Fibroblast of skin of abdomen (primary cell): ENCODE measurements at regions not wholly inside any gene's neighbourhood (a gene's known extent, or its start where the extent isn't known, plus 50 kb on each side); places are given as distances from the start of the nearest gene placed in this dataset.
"Not testable (repeated sequence)": the region's sequence is repeated elsewhere in the genome, so short reads cannot be mapped to it uniquely, and the experiment has no call there.

Experiments used
- DNase-seq: peaks from one replicate; pipeline ENCODE4 v3.0.0-alpha.2; 2013

GRCh38 chr10:123221418-123221817, 67.2 kb downstream of the BUB3 start:
- no peak for DNase-seq

GRCh38 chr10:123222832-123223231, 68.6 kb downstream of the BUB3 start:
- no peak for DNase-seq

GRCh38 chr10:123227706-123228105, 73.5 kb downstream of the BUB3 start:
- DNase-seq, result no peak

GRCh38 chr10:123229927-123230630, 75.9 kb downstream of the BUB3 start:
- DNase-seq, result no peak

GRCh38 chr10:123232879-123233278, 78.7 kb downstream of the BUB3 start:
- DNase-seq, result not testable (repeated sequence)

- DNase-seq, result not testable (repeated sequence)
Measured at GRCh38 chr10:123235014-123235413, 80.8 kb downstream of the BUB3 start.

- no peak for DNase-seq
Measured at GRCh38 chr10:123236126-123236525, 81.9 kb downstream of the BUB3 start.

GRCh38 chr10:123240250-123240649, 86.0 kb downstream of the BUB3 start:
- no peak for DNase-seq

- no peak for DNase-seq
Measured at GRCh38 chr10:123240776-123241175, 86.6 kb downstream of the BUB3 start.

- no peak for DNase-seq
Measured at GRCh38 chr10:123241391-123242141, 87.4 kb downstream of the BUB3 start.

- no peak for DNase-seq
Measured at GRCh38 chr10:123244747-123245146, 90.5 kb downstream of the BUB3 start.

GRCh38 chr10:123245264-123245663, 91.1 kb downstream of the BUB3 start:
- no peak for DNase-seq

- DNase-seq, result no peak
Measured at GRCh38 chr10:123249894-123250293, 95.7 kb downstream of the BUB3 start.

- no peak for DNase-seq
Measured at GRCh38 chr10:123250640-123251039, 96.4 kb downstream of the BUB3 start.

- no peak for DNase-seq
Measured at GRCh38 chr10:123252779-123253178, 98.6 kb downstream of the BUB3 start.

GRCh38 chr10:123254343-123254742, 100.1 kb downstream of the BUB3 start:
- DNase-seq, result not testable (repeated sequence)

GRCh38 chr10:123257904-123258456, 103.8 kb downstream of the BUB3 start:
- no peak for DNase-seq

GRCh38 chr10:123259081-123259480, 104.9 kb downstream of the BUB3 start:
- DNase-seq, result no peak

GRCh38 chr10:123259791-123260190, 105.6 kb downstream of the BUB3 start:
- DNase-seq, result no peak

GRCh38 chr10:123262456-123262855, 108.3 kb downstream of the BUB3 start:
- no peak for DNase-seq

GRCh38 chr10:123266971-123267370, 112.8 kb downstream of the BUB3 start:
- peak; percentile 53 for DNase-seq

GRCh38 chr10:123269017-123269552, 114.9 kb downstream of the BUB3 start:
- no peak for DNase-seq

- no peak for DNase-seq
Measured at GRCh38 chr10:123269675-123270074, 115.5 kb downstream of the BUB3 start.

- DNase-seq, result peak; percentile 87
Measured at GRCh38 chr10:123270221-123270620, 116.0 kb downstream of the BUB3 start.
